ENCODE measurements at regions not wholly inside any gene's neighbourhood (a gene's known extent, or its start where the extent isn't known, plus 50 kb on each side); places are given as distances from the start of the nearest gene placed in this dataset.

GRCh38 chr15:29428925-29429573, 159.4 kb upstream of the NSMCE3 start:
- no peak overlapping the region for H3K27ac ChIP-seq
- no peak overlapping the region for H3K4me3 ChIP-seq
- no peak for DNase-seq (ENCODE audit: low spot score)
- TF ChIP-seq, protein P1, sequence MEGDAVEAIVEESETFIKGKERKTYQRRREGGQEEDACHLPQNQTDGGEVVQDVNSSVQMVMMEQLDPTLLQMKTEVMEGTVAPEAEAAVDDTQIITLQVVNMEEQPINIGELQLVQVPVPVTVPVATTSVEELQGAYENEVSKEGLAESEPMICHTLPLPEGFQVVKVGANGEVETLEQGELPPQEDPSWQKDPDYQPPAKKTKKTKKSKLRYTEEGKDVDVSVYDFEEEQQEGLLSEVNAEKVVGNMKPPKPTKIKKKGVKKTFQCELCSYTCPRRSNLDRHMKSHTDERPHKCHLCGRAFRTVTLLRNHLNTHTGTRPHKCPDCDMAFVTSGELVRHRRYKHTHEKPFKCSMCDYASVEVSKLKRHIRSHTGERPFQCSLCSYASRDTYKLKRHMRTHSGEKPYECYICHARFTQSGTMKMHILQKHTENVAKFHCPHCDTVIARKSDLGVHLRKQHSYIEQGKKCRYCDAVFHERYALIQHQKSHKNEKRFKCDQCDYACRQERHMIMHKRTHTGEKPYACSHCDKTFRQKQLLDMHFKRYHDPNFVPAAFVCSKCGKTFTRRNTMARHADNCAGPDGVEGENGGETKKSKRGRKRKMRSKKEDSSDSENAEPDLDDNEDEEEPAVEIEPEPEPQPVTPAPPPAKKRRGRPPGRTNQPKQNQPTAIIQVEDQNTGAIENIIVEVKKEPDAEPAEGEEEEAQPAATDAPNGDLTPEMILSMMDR (IDR thresholded peaks at IDR 0.05) = no peak

GRCh38 chr15:29425864-29426263, 156.2 kb upstream of the NSMCE3 start:
- TF ChIP-seq, protein P1 (IDR thresholded peaks at IDR 0.05) = no peak
- Histone ChIP-seq H3K27ac (no peak overlapping the region), H3K4me3 (no peak overlapping the region)
- no peak for DNase-seq (ENCODE audit: low spot score)

DNA sequence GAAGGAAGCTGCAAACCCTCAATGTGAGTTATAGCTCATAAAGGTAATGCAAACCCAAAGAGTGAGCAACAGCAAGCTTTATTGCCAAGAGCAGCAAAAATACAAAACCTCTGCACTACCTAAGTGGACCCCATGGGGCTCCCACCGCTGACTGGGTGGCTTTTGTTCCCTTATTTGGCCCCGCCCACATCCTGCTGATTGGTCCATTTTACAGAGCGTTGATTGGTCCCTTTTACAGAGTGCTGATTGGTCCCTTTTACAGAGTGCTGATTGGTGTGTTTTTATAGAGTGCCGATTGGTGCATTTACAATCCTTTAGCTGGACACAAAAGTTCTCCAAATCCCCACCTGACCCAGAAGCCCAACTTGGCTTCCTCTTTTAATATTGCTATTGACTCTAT, 154.5 kb upstream of the NSMCE3 start:
- Histone ChIP-seq H3K27ac (no peak overlapping the region), H3K4me3 (no peak overlapping the region)
- no peak for DNase-seq (ENCODE audit: low spot score)
- TF ChIP-seq, protein P1 (IDR thresholded peaks at IDR 0.05) = no peak

DNA sequence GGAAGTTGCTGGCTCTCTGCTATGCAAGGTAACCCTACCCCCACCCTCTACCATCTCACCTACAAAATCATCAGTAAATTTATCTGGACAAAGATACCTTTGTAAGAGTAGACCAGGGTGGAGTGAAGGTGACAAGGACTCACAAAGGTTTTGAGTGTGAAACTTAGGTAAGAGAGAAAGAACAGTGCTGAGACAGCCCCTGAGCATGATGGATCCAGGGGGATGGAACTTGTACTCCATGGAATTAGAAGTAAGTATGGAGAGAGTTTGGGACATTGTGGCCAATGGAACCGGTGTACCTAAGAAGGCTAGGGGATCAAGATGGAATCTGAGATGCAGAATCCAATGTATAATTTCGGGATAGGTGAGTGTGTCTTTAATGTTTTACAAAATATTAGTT, 153.0 kb upstream of the NSMCE3 start:
- H3K27ac ChIP-seq = no peak overlapping the region
- DNase-seq (ENCODE audit: low spot score) = no peak
- TF ChIP-seq, protein P1 (IDR thresholded peaks at IDR 0.05) = no peak
- no peak overlapping the region for H3K4me3 ChIP-seq

GRCh38 chr15:29420188-29420587, 150.6 kb upstream of the NSMCE3 start:
- Histone ChIP-seq H3K27ac (no peak overlapping the region), H3K4me3 (no peak overlapping the region)
- TF ChIP-seq, protein P1 (IDR thresholded peaks at IDR 0.05) = no peak
- no peak for DNase-seq (ENCODE audit: low spot score)

DNA sequence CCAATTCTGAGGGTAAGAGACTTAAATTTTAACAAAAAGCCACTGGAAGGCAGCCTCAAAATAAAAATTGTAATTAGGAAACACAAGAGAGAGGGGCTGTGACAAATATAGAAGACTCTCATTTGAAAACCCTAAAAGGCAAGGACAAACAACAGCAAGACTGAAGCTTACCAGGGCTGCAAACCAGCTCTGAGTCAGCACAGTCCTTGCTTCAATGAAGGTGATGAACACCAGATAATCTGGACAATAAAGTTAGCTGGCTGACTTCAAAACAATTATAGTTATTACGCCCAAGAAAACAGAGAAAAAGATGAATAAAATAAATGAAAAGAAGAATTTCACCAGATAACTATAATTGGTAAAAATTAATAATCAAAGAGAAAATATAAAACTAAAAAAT, 149.3 kb upstream of the NSMCE3 start:
- H3K4me3 ChIP-seq = no peak overlapping the region
- no peak for DNase-seq (ENCODE audit: low spot score)
- TF ChIP-seq, protein P1 (IDR thresholded peaks at IDR 0.05) = no peak
- H3K27ac ChIP-seq = no peak overlapping the region

GRCh38 chr15:29418178-29418577, 148.6 kb upstream of the NSMCE3 start:
- Histone ChIP-seq H3K27ac (no peak overlapping the region), H3K4me3 (no peak overlapping the region)
- DNase-seq (ENCODE audit: low spot score) = no peak
- TF ChIP-seq, protein P1 (IDR thresholded peaks at IDR 0.05) = no peak
